ENCODE measurements at regions not wholly inside any gene's neighbourhood (a gene's known extent, or its start where the extent isn't known, plus 50 kb on each side); places are given as distances from the start of the nearest gene placed in this dataset.
"Not testable (repeated sequence)": the region's sequence is repeated elsewhere in the genome, so short reads cannot be mapped to it uniquely, and the experiment has no call there.

DNA sequence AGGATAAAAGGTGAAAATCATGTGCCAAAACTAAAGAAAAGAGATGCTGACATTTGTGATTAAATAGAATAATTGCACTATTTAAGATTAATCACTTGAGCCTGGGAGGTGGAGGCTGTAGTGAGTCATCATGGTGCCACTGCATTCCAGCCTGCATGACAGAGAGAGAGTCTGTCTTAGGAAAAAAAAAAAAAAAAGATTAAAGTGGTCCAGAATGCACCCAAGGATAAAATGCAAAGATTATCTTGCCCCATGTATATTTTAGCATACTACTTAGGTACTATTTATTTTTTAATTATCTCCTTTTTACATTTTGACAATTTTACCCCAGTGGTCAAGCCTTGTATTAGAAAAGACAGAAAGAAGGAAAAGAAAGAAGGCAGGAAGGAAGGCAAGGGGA is 1181.4 kb upstream of the PCDH10 start:
- TF ChIP-seq, protein P1, sequence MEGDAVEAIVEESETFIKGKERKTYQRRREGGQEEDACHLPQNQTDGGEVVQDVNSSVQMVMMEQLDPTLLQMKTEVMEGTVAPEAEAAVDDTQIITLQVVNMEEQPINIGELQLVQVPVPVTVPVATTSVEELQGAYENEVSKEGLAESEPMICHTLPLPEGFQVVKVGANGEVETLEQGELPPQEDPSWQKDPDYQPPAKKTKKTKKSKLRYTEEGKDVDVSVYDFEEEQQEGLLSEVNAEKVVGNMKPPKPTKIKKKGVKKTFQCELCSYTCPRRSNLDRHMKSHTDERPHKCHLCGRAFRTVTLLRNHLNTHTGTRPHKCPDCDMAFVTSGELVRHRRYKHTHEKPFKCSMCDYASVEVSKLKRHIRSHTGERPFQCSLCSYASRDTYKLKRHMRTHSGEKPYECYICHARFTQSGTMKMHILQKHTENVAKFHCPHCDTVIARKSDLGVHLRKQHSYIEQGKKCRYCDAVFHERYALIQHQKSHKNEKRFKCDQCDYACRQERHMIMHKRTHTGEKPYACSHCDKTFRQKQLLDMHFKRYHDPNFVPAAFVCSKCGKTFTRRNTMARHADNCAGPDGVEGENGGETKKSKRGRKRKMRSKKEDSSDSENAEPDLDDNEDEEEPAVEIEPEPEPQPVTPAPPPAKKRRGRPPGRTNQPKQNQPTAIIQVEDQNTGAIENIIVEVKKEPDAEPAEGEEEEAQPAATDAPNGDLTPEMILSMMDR (conservative IDR thresholded peaks at IDR 0.05; ENCODE audit: low read length) = not testable (repeated sequence)
- not testable (repeated sequence) for TF ChIP-seq EZH2phosphoT487 (IDR thresholded peaks at IDR 0.05; ENCODE audit: borderline replicate concordance)

All from Loucy (cell line).